H1 (cell line): ENCODE measurements at regions not wholly inside any gene's neighbourhood (a gene's known extent, or its start where the extent isn't known, plus 50 kb on each side); places are given as distances from the start of the nearest gene placed in this dataset.

Experiments
- CBX8 ChIP-seq: fragments of 300-800, 300-1000 bp; sonication (generic); IDR thresholded peaks from 2 replicates; pipeline ENCODE4 v1.7.1; 2016; ENCODE audit warnings: low read depth, low read length, borderline replicate concordance

DNA sequence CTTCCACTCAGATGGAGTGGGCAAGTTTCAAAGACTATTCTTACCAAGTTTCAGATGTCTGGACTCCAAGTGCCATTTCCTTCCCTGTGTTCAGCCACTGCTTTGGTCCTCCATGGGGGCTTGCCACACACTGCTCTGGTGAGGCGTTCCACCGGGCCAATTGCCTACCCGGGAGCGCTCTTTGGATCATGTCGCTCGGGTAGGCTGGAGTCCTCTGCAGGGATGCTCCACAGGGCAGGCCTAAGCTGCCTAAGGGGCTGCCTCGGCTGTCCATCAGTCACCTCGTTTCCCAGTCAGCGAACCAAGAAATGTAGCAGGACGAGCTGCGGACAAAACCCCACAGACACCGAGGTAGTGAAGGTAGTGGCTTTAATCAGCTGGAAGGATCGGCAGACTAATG is 200.7 kb upstream of the KLF8 start (continued):
- no peak for TF ChIP-seq CBX8
